Mammary epithelial cell (primary cell): ENCODE measurements at regions not wholly inside any gene's neighbourhood (a gene's known extent, or its start where the extent isn't known, plus 50 kb on each side); places are given as distances from the start of the nearest gene placed in this dataset.

Experiments
- EZH2 ChIP-seq: IDR thresholded peaks from 2 replicates; pipeline ENCODE4 v1.6.1; 2012; ENCODE audit warnings: low read length, inconsistent platforms, borderline replicate concordance
- TF ChIP-seq, protein P1 (sequence below), 2 donors: IDR thresholded peaks in 1 of 2; conservative IDR thresholded peaks in 1 of 2; 2 replicates each; pipeline ENCODE4 v1.5.1; 2011 to 2012; ENCODE audit warnings: inconsistent platforms in 2 of 2, low read length in 2 of 2, mild to moderate bottlenecking in 2 of 2, control low read depth in 1 of 2, low read depth in 1 of 2; ENCODE audit not compliant: insufficient read depth in 1 of 2; ENCODE audit errors: extremely low read depth in 1 of 2

DNA sequence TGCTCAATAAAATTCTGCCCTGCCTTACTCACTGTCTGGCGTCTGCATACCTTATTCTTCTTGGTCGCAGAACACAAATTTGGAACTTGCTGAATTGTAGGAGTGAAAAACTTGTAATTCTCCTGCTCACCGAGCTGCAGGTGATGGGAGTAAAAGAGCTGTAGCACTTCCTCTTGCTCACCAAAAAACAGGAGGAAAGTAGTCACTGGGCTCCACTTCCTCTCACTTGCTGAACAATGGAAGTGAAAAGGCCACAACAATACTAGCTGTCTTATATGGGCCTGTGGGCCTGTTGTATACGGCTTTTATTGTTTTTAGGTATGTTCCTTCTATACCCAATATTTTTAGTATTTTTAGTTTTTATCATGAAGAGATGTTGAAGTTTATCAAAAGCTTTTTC is 978.7 kb downstream of the SLITRK5 start:
- TF ChIP-seq, protein P1, sequence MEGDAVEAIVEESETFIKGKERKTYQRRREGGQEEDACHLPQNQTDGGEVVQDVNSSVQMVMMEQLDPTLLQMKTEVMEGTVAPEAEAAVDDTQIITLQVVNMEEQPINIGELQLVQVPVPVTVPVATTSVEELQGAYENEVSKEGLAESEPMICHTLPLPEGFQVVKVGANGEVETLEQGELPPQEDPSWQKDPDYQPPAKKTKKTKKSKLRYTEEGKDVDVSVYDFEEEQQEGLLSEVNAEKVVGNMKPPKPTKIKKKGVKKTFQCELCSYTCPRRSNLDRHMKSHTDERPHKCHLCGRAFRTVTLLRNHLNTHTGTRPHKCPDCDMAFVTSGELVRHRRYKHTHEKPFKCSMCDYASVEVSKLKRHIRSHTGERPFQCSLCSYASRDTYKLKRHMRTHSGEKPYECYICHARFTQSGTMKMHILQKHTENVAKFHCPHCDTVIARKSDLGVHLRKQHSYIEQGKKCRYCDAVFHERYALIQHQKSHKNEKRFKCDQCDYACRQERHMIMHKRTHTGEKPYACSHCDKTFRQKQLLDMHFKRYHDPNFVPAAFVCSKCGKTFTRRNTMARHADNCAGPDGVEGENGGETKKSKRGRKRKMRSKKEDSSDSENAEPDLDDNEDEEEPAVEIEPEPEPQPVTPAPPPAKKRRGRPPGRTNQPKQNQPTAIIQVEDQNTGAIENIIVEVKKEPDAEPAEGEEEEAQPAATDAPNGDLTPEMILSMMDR (conservative IDR thresholded peaks at IDR 0.05 in 1 of 2, IDR thresholded peaks at IDR 0.05 in 1 of 2; ENCODE audit: extremely low read depth in 1 of 2, insufficient read depth in 1 of 2, low read depth in 1 of 2, low read length in 2 of 2): no peak
- no peak for TF ChIP-seq EZH2
